ENCODE measurements at regions not wholly inside any gene's neighbourhood (a gene's known extent, or its start where the extent isn't known, plus 50 kb on each side); places are given as distances from the start of the nearest gene placed in this dataset.

- TF ChIP-seq, protein P1, sequence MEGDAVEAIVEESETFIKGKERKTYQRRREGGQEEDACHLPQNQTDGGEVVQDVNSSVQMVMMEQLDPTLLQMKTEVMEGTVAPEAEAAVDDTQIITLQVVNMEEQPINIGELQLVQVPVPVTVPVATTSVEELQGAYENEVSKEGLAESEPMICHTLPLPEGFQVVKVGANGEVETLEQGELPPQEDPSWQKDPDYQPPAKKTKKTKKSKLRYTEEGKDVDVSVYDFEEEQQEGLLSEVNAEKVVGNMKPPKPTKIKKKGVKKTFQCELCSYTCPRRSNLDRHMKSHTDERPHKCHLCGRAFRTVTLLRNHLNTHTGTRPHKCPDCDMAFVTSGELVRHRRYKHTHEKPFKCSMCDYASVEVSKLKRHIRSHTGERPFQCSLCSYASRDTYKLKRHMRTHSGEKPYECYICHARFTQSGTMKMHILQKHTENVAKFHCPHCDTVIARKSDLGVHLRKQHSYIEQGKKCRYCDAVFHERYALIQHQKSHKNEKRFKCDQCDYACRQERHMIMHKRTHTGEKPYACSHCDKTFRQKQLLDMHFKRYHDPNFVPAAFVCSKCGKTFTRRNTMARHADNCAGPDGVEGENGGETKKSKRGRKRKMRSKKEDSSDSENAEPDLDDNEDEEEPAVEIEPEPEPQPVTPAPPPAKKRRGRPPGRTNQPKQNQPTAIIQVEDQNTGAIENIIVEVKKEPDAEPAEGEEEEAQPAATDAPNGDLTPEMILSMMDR (IDR thresholded peaks at IDR 0.05; ENCODE audit: insufficient read depth, low read depth, low read length, missing control alignments): no peak
- DNase-seq (ENCODE audit: low read depth): no peak
- no peak overlapping the region for H3K4me3 ChIP-seq (ENCODE audit: low read length)
Measured at GRCh38 chrX:22664826-22665225, 334.9 kb upstream of the DDX53 start.

GRCh38 chrX:22665818-22666217, 333.9 kb upstream of the DDX53 start:
- TF ChIP-seq, protein P1 (IDR thresholded peaks at IDR 0.05; ENCODE audit: insufficient read depth, low read depth, low read length, missing control alignments): no peak
- no peak overlapping the region for H3K4me3 ChIP-seq (ENCODE audit: low read length)
- no peak for DNase-seq (ENCODE audit: low read depth)

GRCh38 chrX:22666441-22666840, 333.3 kb upstream of the DDX53 start:
- TF ChIP-seq, protein P1 (IDR thresholded peaks at IDR 0.05; ENCODE audit: insufficient read depth, low read depth, low read length, missing control alignments): peak; percentile 24
- no peak overlapping the region for H3K4me3 ChIP-seq (ENCODE audit: low read length)
- peak; percentile 27 for DNase-seq (ENCODE audit: low read depth)

- H3K4me3 ChIP-seq (ENCODE audit: low read length): no peak overlapping the region
- peak; percentile 2 for DNase-seq (ENCODE audit: low read depth)
- TF ChIP-seq, protein P1 (IDR thresholded peaks at IDR 0.05; ENCODE audit: insufficient read depth, low read depth, low read length, missing control alignments): no peak
Measured at GRCh38 chrX:22674932-22675331, 324.8 kb upstream of the DDX53 start.

DNA sequence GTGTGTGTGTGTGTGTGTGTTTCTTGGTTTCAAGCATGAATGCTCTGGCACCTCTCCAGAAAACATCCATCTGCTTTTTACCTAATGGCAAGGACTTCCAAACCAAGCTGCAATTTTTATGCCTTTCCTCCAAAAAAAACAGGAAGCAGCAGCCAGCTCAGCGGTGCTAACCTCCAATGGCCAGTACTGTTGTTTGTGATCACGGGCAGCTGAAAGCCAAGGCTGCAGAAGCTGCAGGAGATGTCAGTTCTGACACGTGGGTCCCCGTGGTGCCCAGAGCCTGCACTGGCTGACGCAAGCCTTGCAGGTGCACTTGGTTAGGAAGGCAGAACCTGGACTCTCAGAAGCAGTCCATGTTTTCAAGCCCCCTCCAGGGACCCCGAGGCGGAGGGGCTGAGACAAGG, 313.6 kb upstream of the DDX53 start:
- TF ChIP-seq, protein P1 (IDR thresholded peaks at IDR 0.05; ENCODE audit: insufficient read depth, low read depth, low read length, missing control alignments): no peak
- no peak overlapping the region for H3K4me3 ChIP-seq (ENCODE audit: low read length)
- DNase-seq (ENCODE audit: low read depth): peak; percentile 3

DNA sequence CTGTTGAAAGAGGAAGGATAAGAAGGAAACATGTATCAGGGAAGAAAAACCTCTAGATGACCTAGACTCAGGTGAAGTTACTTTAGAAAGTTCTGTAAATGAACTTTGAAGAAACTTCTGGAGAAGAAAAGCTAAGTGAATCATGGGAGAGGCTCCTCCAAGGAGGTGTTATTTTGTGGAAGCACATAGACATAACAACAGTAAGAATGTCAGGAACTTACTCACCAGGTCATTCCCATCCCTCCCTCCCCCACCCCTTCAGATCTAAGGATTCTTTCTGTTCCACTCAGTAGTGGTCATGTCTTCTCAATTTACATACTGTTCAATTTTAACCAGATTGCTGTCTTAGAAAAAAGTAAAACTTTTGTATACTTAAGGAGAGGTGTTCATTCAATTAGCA, 310.5 kb upstream of the DDX53 start:
- TF ChIP-seq, protein P1 (IDR thresholded peaks at IDR 0.05; ENCODE audit: insufficient read depth, low read depth, low read length, missing control alignments): no peak
- DNase-seq (ENCODE audit: low read depth): peak; percentile 0
- H3K4me3 ChIP-seq (ENCODE audit: low read length): no peak overlapping the region

DNA sequence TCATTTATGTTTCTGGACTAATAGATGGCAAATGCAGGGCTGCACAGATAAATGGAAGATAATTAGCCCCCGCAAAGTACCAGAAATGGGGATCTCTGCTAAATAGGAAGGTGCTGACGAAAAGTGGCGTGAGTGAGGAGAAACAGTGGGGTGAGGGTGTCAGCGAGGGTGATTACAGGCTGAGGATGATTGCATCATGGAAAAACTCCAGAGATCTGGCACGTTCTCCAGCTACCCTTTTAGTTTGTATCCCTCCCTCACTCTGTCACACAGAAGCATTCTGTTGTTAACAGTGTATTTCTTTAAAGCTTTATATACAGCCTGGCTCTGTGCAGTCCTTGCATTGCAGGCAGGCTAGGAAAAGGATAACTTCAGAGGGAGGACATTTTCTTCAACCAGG, 309.6 kb upstream of the DDX53 start:
- TF ChIP-seq, protein P1 (IDR thresholded peaks at IDR 0.05; ENCODE audit: insufficient read depth, low read depth, low read length, missing control alignments): no peak
- no peak for DNase-seq (ENCODE audit: low read depth)
- H3K4me3 ChIP-seq (ENCODE audit: low read length): no peak overlapping the region

Measured in epithelial cell of esophagus (primary cell).